Transverse colon (tissue), 4 donors: ENCODE measurements at regions not wholly inside any gene's neighbourhood (a gene's known extent, or its start where the extent isn't known, plus 50 kb on each side); places are given as distances from the start of the nearest gene placed in this dataset.
"Not testable (repeated sequence)": the region's sequence is repeated elsewhere in the genome, so short reads cannot be mapped to it uniquely, and the experiment has no call there.

Experiments used
- DNase-seq: peaks from one replicate; pipeline ENCODE4 v3.0.0-alpha.2; 2019
- H3K27ac ChIP-seq, 4 donors: fragments of 200-600 bp; sonication (generic); 2 replicates each; pipeline ENCODE4 v1.5.1; 2016 to 2018; ENCODE audit warnings: inconsistent platforms in 4 of 4
- H3K27me3 ChIP-seq: fragments of 200-600 bp; sonication (generic); 2 replicates; pipeline ENCODE4 v1.5.1; 2017; ENCODE audit warnings: inconsistent platforms
- H3K36me3 ChIP-seq, 4 donors: fragments of 200-600 bp; sonication (generic); 2 replicates each; pipeline ENCODE4 v1.5.1; 2017 to 2019; ENCODE audit warnings: inconsistent platforms in 4 of 4
- H3K4me1 ChIP-seq, 4 donors: fragments of 200-600 bp; sonication (generic); 2 replicates each; pipeline ENCODE4 v1.5.1; 2017 to 2020; ENCODE audit warnings: inconsistent platforms in 4 of 4
- H3K4me3 ChIP-seq, 4 donors: fragments of 200-600 bp; sonication (generic); 1 replicate in 1 of 4; 2 replicates in 3 of 4; pipeline versions ENCODE4 v1.5.1 to v1.6.1; 2017 to 2019; ENCODE audit warnings: inconsistent platforms in 4 of 4
- H3K9me3 ChIP-seq, 2 donors: fragments of 200-600 bp; sonication (generic); 2 replicates each; pipeline ENCODE4 v1.5.1; 2017 to 2019; ENCODE audit warnings: inconsistent platforms in 2 of 2
- WGBS, 2 donors: methylation state at CpG; one replicate each; pipeline ENCODE4 v1.1.5; 2018; ENCODE audit warnings: low coverage in 1 of 2; 5-methylcytosine and 5-hydroxymethylcytosine counted together
- in situ Hi-C, 4 donors: fragments of 200-750 bp; cut with MboI; loops; one replicate each; pipeline versions ENCODE4 v1.15.0 to v1.15.1; 2017; ENCODE audit warnings: low sequenced_read_pairs in 3 of 4, low pct_ligation_motif_present in 1 of 4, low pct_unique_long_range_greater_than_20kb in 1 of 4
- intact Hi-C: fragments of 100-400 bp; cut with DNase I; formaldehyde crosslinking; loops from one replicate; pipeline ENCODE4 v1.15.1; 2023; ENCODE audit warnings: low total_unique reads

- intact Hi-C loops, H3K4me1 ChIP-seq, H3K36me3 ChIP-seq, DNase-seq, H3K27ac ChIP-seq, H3K27me3 ChIP-seq, in situ Hi-C loops, H3K4me3 ChIP-seq: not testable (repeated sequence)
- H3K9me3 ChIP-seq = peaks cover 0 to 10% of the 10 kb centered on the region in 2 donors
- WGBS, 2 donors = 83 to 85% methylated on average over 4 of the region's 4 CpGs
These were observed 302.4 kb downstream of the GOLGA6L6 start for GRCh38 chr15:20239186-20239585.

- H3K27me3 ChIP-seq, DNase-seq, in situ Hi-C loops, H3K36me3 ChIP-seq, H3K4me1 ChIP-seq, intact Hi-C loops, H3K27ac ChIP-seq, H3K4me3 ChIP-seq: not testable (repeated sequence)
- 67 to 74% methylated on average over 10 to 13 of the region's 13 CpGs for WGBS, 2 donors
- peaks cover 0 to 13% of the 10 kb centered on the region in 2 donors for H3K9me3 ChIP-seq
These were observed 304.2 kb downstream of the GOLGA6L6 start for GRCh38 chr15:20237256-20238020.

- H3K9me3 ChIP-seq = peaks cover 0 to 13% of the 10 kb centered on the region in 2 donors
- H3K4me1 ChIP-seq, H3K27me3 ChIP-seq, intact Hi-C loops, H3K27ac ChIP-seq, H3K4me3 ChIP-seq, H3K36me3 ChIP-seq, in situ Hi-C loops, DNase-seq: not testable (repeated sequence)
- WGBS, 2 donors = 73 to 82% methylated on average over 5 to 6 of the region's 6 CpGs
These were observed 305.9 kb downstream of the GOLGA6L6 start for GRCh38 chr15:20235728-20236127.

- DNase-seq = not testable (repeated sequence)
These were observed 307.5 kb downstream of the GOLGA6L6 start for GRCh38 chr15:20234006-20234540.

GRCh38 chr15:20232457-20232856 lies 309.1 kb downstream of the GOLGA6L6 start:
- H3K4me1 ChIP-seq, DNase-seq, H3K4me3 ChIP-seq, H3K36me3 ChIP-seq, in situ Hi-C loops, H3K27ac ChIP-seq, H3K27me3 ChIP-seq, intact Hi-C loops: not testable (repeated sequence)
- WGBS, 2 donors = 57 to 63% methylated on average over 5 of the region's 5 CpGs
- peaks cover 0 to 11% of the 10 kb centered on the region in 2 donors for H3K9me3 ChIP-seq

More at GRCh38 chr15:20234006-20234540, 307.5 kb downstream of the GOLGA6L6 start:
- H3K27ac ChIP-seq, in situ Hi-C loops, H3K4me1 ChIP-seq, intact Hi-C loops, H3K36me3 ChIP-seq, H3K4me3 ChIP-seq, H3K27me3 ChIP-seq: not testable (repeated sequence)
- 73 to 76% methylated on average over 12 of the region's 12 CpGs for WGBS, 2 donors
- H3K9me3 ChIP-seq = peaks cover 0 to 13% of the 10 kb centered on the region in 2 donors

GRCh38 chr15:20230656-20231055 lies 310.9 kb downstream of the GOLGA6L6 start:
- H3K27me3 ChIP-seq, intact Hi-C loops, in situ Hi-C loops, DNase-seq, H3K4me3 ChIP-seq, H3K9me3 ChIP-seq, H3K4me1 ChIP-seq, H3K27ac ChIP-seq, H3K36me3 ChIP-seq: not testable (repeated sequence)
- WGBS, 2 donors = 75% methylated on average over 2 to 3 of the region's 3 CpGs

GRCh38 chr15:20228791-20229190 lies 312.8 kb downstream of the GOLGA6L6 start:
- H3K4me3 ChIP-seq, H3K27me3 ChIP-seq, H3K4me1 ChIP-seq, intact Hi-C loops, DNase-seq, in situ Hi-C loops, H3K27ac ChIP-seq, H3K9me3 ChIP-seq, H3K36me3 ChIP-seq: not testable (repeated sequence)
- WGBS, 2 donors = 75 to 78% methylated on average over 7 to 8 of the region's 8 CpGs

GRCh38 chr15:20227119-20227853 lies 314.3 kb downstream of the GOLGA6L6 start:
- WGBS, 2 donors = 0 to 43% methylated on average over 1 of the region's 1 CpG
- in situ Hi-C loops = not testable (repeated sequence)

GRCh38 chr15:20226531-20226930 lies 315.1 kb downstream of the GOLGA6L6 start:
- intact Hi-C loops, H3K27ac ChIP-seq, in situ Hi-C loops, H3K9me3 ChIP-seq, H3K27me3 ChIP-seq, DNase-seq, H3K36me3 ChIP-seq, H3K4me1 ChIP-seq, H3K4me3 ChIP-seq: not testable (repeated sequence)
- WGBS, 2 donors = 53 to 67% methylated on average over 2 of the region's 2 CpGs

More at GRCh38 chr15:20227119-20227853, 314.3 kb downstream of the GOLGA6L6 start:
- H3K36me3 ChIP-seq, H3K27ac ChIP-seq, H3K4me3 ChIP-seq, DNase-seq, H3K4me1 ChIP-seq, intact Hi-C loops, H3K27me3 ChIP-seq, H3K9me3 ChIP-seq: not testable (repeated sequence)

- intact Hi-C loops = loop anchor here (2.0 kb wide), 1 partner anchor 26 kb away; no protein-coding TSS in a partner anchor
- not testable (repeated sequence) for H3K9me3 ChIP-seq
These were observed 320.5 kb downstream of the GOLGA6L6 start for GRCh38 chr15:20221063-20221462.

More at GRCh38 chr15:20221063-20221462, 320.5 kb downstream of the GOLGA6L6 start:
- H3K4me1 ChIP-seq, H3K27me3 ChIP-seq, in situ Hi-C loops, DNase-seq, H3K27ac ChIP-seq, H3K36me3 ChIP-seq, H3K4me3 ChIP-seq: not testable (repeated sequence)
- WGBS, 2 donors = 59 to 67% methylated on average over 4 of the region's 4 CpGs
